HG03175 (cell line): ENCODE measurements at regions not wholly inside any gene's neighbourhood (a gene's known extent, or its start where the extent isn't known, plus 50 kb on each side); places are given as distances from the start of the nearest gene placed in this dataset.
"Not testable (repeated sequence)": the region's sequence is repeated elsewhere in the genome, so short reads cannot be mapped to it uniquely, and the experiment has no call there.

Source experiments
- ATAC-seq: cut with Tn5 transposase; IDR thresholded peaks from one replicate; pipeline ENCODE4 v1.9.1; 2021; ENCODE audit warnings: mild to moderate bottlenecking, moderate library complexity; ENCODE audit not compliant: unreplicated experiment

- ATAC-seq: no peak
Measured at GRCh38 chr12:58681730-58682129, 238.6 kb downstream of the LRIG3 start.

DNA sequence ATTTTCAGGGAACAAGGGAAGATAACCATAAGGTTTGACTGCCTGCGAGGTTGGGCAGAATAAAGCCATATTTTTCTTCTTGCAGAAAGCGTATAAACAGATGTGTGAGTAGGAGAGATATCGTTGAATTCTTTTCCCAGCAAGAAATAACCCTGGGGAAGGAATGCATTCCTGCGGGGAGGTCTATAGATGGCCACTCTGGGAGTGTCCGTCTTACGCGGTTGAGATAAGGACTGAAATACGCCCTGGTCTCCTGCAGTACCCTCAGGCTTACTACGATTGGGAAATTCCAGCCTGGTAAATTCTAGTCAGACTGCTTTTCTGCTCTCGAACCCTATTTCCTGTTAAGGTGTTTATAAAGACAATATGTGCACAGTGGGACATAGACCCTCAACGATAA, 225.0 kb downstream of the LRIG3 start:
- no peak for ATAC-seq

DNA sequence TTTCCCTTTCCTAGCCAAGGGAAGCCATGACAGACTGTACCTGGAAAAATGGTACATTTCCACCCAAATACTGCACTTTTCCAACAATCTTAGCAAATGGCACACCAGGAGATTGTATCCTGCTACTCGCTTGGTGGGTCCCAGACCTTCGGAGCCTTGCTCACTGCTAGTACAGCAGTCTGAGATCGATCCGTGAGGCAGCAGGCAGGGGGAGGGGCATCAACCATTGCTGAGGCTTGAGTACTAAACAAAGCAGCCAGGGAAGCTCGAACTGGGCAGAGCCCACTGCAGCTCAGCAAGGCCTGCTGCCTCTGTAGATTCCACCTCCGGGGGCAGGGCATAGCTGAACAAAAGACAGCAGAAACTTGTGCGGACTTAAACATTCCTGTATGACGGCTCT, 218.8 kb downstream of the LRIG3 start:
- no peak for ATAC-seq

- ATAC-seq: no peak
Measured at GRCh38 chr12:58703866-58704265, 216.4 kb downstream of the LRIG3 start.

GRCh38 chr12:58704770-58705169, 215.5 kb downstream of the LRIG3 start:
- ATAC-seq: not testable (repeated sequence)

GRCh38 chr12:58710901-58711300, 209.4 kb downstream of the LRIG3 start:
- no peak for ATAC-seq

- no peak for ATAC-seq
Measured at GRCh38 chr12:58711974-58712373, 208.3 kb downstream of the LRIG3 start.

DNA sequence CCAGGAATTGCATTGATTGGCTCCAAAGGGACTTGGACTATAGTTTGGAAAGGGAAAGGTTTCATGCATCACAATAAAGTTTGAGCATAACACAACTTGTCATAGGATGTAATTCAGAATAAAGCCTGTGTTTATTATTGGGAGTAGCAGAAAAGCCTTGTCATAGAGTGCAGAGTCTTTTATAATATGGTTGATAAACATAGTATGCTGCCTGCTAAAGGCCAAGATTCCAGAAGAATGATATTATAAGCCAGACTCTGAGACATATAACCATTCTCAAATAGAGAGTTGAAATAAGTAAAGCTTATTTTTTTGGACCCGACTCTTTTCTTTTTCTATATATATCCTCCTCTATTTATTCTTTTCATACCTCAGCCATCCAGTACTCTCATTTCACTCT, 207.3 kb downstream of the LRIG3 start:
- no peak for ATAC-seq

DNA sequence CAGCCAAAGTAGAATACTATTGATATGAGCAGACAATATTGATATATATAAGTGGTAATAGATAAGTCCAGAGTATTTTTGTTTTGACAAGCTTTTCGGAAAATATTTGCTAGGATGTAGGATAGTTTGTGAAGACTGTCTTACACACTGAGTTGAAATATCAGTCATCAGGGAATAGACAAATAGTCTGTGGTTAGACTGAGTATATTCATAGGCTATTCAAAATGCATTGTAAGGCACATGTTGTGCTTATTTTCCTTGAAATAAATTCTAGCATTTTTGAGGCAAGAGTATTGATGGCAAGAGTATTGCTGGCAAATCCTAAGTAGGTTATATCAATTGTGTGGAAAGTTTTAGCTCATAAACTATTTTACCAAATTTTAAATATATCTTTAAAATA, 201.1 kb downstream of the LRIG3 start:
- no peak for ATAC-seq

DNA sequence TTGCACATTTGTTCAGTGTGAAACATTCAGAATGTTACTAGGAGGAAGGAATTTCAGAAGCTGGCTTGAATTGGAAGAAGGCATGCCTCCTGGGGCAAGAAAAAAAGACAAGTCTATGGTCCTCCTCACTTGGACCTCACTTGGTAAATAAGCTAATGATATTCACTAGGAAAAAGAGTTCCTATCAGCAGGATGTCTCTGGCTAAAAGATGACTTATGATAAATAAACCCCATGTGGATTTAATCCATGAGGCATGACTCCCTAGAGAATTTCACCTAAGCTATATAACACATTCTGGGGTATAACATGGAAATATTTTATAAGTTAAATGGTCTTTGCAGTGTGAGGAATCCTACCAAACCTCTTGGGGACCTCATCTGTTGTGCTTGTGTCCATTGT, 199.9 kb downstream of the LRIG3 start:
- ATAC-seq: no peak

DNA sequence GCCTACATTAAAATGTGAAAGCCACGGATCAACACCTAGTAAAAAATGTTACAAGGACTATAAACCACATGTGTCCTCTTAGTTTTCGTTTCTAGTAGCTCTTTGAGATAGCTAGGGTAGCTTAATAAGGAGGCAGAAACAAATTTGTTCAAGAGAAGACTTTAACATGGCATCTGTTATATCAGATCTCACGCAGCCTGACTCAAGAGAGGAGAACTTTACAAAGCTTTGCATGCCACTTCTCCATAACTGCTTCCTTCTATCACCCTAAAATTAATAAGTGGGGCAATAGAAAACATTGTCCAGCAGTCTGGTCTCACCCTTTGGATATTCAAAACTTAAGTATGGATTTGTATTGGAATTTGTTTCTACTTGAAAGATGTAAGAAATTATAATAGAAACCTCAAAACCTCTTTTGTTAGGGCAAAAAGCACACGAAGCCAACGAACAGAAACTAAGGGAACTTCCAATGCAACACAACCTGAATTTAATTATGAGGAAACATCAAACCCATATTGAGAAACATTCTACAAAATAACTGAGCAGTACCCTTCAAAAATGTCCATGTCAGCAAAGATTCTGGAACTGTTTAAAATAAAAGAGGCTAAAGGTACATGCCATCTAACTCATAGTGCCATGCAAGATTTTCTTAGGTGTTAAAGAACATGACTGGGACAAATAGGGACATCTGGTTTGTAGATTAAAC, 194.8 kb downstream of the LRIG3 start:
- ATAC-seq: no peak

GRCh38 chr12:58727521-58727920, 192.8 kb downstream of the LRIG3 start:
- no peak for ATAC-seq

- ATAC-seq: no peak
Measured at GRCh38 chr12:58728397-58728796, 191.9 kb downstream of the LRIG3 start.

GRCh38 chr12:58731096-58731495, 189.2 kb downstream of the LRIG3 start:
- ATAC-seq: no peak

DNA sequence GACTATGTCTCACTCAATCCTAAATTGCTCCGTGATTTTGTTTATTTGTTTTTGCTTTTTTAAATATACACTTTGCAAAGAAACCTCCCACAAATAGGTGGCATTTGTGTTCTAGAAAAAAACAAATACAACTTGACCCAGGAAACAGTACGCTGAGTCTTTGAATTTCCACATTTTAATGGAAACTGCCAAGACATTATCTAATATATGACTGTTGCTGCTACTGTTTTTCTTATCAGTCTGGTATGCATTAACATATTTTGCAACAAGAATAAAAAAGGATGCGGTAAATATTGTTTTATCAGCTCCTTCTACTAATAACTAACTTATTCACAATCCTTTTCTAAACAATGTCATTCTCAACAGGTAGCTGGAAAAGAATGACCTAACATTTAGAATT, 187.4 kb downstream of the LRIG3 start:
- no peak for ATAC-seq

GRCh38 chr12:58741226-58741625, 179.1 kb downstream of the LRIG3 start:
- no peak for ATAC-seq

DNA sequence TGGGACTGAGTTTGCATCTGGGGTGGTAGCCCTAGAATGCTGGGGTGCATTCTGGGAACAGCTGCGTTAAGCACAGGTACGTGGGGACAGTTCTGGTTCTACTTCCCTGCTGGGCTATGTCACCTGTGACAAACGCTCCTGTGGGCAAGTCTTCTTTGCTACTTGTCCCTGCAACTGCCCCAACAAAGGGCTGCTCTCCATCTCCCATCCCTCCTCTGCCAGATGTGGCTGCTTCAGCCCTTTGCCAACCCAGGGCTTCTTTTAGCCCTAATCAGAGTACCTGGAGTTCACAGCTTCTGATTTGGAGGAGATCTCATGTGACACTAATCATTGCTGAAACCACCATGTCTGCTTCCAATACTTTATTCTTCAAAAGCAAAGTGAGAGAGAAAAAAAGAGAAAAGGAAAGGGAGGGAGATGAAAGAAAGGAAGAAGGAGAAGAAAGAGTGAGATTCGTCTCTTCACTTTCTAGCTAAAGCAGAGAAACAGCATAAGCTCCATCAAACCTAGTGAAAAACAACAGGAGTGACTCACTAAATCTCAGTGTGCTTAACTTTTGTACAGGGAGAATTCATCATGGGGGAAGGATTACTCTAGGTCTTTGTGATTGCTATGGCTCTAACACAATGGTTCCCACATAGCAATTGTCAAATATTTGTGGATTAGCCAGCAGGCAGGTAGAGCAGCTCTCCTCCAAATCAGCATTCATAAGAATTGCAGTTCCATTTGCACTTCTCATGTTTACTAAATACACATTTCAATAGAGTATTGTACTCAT, 174.8 kb downstream of the LRIG3 start:
- ATAC-seq: no peak

DNA sequence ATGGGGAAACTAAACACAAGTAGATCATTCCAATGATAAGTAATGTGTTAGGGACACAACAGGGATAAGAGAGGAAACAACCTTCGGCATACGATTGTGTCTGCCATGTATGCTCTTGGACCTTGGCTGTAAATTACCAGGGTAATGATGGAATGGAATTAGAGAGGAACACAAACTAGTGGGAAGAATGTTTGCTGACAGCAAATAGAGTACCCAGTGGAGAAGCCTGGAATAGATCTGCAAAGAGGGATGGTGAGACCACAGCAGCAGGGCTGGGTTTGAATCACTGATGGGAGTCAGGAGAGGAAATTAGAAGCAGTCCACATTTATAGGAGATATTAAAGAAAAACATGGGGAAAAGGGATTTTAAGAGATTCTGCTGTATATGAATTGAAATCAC, 172.8 kb downstream of the LRIG3 start:
- no peak for ATAC-seq

DNA sequence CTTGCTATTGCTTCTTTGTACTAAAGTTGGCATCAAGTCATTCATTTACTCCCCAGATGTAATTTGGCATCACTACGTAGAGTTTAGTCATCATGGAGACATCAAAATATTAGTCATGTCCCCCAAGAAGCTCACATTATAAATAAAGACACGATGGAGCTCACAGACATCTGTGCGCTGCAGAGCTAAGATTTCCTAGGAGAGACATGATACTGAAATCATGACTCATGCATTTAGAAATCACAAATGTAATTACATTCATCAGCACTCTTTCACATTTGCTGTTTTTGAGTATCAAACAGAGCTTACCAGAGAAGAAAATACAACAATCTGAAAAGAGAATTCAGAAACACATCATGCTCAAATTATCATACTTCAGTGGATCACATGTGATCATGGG, 169.8 kb downstream of the LRIG3 start:
- ATAC-seq: no peak

- no peak for ATAC-seq
Measured at GRCh38 chr12:58757422-58757821, 162.9 kb downstream of the LRIG3 start.

- ATAC-seq: not testable (repeated sequence)
Measured at GRCh38 chr12:58759745-58760144, 160.6 kb downstream of the LRIG3 start.

GRCh38 chr12:58761308-58761707, 159.0 kb downstream of the LRIG3 start:
- ATAC-seq: no peak
